NCI-H748 (cell line): ENCODE measurements at regions not wholly inside any gene's neighbourhood (a gene's known extent, or its start where the extent isn't known, plus 50 kb on each side); places are given as distances from the start of the nearest gene placed in this dataset.
A peak's percentile ranks its signal among the peaks of the same experiment; 100 is the strongest.
"Not testable (repeated sequence)": the region's sequence is repeated elsewhere in the genome, so short reads cannot be mapped to it uniquely, and the experiment has no call there.

Experiments
- DNase-seq: peaks from one replicate; lab custom pipeline; 2025; ENCODE audit not compliant: unreplicated experiment; lab: John Stamatoyannopoulos, UW

DNA sequence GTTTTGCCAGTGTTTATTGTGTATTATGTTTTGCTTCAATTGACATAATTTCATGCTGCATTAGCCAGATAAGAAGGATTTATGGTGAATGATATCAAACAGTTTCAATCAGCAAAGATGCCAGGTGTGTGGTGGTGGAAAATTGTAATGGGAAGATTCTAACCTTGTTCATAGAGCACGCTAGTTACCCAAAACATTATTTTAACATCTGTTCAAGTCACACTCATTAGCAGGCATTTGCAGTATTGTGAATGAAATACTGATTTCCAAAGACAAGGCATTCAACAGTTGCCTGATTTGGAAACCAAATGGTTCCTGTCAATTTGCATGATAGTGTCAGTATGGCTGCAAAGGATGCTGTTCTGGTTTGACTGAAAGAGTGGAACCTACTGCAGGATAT lies 129.7 kb downstream of the EPC1 start:
- DNase-seq = no peak

DNA sequence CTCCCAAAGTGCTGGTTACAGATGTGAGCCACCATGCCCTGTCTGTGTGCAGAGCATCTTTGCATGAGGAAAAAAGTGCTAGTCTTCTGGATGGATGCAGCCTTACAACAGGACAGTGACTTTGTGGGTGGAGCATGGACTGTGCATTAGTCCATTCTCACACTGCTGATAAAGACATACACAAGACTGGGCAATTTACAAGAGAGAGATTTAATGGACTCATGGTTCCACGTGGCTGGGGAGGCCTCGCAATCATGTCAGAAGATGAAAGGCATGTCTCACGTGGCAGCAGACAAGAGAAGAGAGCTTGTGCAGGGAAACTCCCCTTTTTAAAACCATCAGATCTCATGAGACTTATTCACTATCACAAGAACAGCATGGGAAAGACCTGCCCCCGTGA lies 133.1 kb downstream of the EPC1 start:
- not testable (repeated sequence) for DNase-seq

DNA sequence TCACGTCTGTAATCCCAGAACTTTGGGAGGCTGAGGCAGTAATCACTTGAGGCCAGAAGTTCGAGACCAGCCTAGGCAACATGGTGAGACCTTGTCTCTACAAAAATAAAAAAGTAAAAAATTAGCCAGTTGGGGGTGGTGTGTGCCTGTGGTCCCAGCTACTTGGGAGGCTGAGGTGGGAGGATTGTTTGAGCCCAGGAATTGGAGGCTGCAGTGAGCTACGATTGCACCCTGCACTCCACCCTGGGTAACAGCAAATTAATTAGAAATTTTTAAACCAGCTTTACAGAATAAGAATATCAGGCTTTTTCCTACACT lies 136.0 kb downstream of the EPC1 start:
- no peak for DNase-seq

DNA sequence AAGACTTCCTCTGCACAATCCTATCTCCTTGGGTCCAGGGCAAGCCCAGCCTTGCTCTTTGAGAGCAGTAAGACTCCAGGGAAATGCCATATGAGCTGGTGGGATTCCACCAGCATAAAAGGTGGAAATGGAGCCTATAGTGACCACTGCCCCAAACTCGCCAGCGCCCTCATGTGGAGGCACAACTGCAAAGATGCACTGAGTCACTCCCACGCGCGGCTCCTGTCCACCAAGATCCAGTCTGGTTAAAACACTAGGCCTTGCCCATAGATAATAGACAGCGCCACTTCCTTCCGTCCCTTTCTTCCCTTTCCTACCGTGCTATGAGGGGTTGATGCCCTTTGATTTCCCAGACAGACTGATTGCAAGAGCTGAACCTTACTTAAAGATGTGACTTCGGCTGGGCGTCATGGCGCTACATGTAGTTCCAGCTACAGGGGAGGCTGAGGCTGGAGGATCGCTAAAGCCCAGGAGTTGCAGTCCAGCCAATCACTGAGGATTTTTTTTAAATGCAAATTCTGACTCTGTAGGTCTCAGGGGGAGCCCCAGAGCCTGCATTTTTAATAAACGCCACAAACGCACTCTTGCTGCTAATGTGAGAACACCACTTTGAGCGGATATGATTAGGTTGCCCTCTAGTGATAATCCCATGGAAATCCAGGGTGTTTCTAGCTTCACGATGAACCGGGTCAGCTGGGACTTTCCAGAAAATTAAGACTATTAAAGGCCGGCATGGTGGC lies 136.5 kb downstream of the EPC1 start:
- peak; percentile 48 for DNase-seq

DNA sequence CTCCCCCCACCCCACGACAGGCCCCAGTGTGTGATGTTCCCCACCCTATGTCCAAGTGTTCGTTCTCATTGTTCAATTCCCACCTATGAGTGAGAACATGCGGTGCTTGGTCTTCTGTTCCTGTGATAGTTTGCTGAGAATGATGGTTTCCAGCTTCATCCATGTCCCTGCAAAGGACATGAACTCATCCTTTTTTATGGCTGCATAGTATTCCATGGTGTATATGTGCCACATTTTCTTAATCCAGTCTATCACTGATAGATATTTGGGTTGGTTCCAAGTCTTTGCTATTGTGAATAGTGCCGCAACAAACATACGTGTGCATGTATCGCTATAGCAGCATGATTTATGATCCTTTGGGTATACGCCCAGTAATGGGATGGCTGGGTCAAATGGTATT lies 139.0 kb downstream of the EPC1 start:
- DNase-seq = not testable (repeated sequence)

DNA sequence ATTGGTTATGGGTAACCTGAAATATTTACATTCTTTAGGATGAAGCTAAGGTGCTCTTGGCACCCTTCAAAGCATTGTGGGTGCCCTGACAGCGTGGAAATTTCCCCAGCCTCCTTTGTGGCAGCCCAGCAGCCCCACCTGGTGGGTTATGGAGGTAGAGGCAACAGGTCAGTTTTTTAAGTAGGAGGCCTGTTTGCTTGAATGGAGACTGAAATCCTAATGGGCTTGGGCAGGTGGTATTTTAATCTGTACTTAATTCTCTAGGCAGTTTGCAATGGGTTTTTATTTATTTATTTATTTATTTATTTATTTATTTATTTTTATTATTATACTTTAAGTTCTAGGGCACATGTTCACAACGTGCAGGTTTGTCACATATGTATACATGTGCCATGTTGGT lies 139.4 kb downstream of the EPC1 start:
- DNase-seq = peak; percentile 38

DNA sequence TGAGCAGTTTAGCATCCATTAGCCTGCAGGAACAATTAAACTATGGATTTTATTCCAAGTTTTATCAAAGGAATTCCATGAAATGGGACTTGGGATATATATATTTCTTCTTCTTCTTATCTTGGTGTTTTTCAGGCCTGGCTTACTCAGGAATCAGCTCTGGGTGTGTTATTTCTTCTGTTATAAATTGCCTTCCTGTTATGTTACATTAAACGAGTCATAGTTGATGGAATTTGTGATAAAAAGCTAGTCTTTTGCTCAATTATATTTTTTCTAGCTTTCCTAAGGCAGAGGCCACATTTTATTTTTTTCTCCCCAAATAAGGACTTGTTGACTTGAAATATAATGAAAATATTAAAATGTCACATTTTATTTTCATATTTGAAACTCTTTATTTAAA lies 141.3 kb downstream of the EPC1 start:
- no peak for DNase-seq

DNA sequence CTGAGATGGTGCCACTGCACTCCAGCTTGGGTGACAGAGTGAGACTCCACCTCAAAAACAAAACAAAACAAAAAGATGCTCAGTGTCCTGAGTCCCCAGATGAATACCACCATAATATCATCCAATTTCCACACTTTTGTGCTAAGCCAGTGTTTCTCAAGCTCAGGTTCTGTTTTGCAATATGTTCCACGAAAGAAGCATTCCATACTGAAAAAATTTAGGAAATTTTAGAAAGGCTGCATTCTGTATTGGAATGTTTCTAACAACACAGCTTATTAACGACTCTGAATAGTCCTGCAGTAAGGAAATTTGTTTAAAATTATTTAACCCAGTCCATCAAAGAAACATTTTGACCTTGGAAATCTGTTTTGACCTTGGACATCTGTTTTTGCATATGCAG lies 142.4 kb downstream of the EPC1 start:
- DNase-seq = no peak

DNA sequence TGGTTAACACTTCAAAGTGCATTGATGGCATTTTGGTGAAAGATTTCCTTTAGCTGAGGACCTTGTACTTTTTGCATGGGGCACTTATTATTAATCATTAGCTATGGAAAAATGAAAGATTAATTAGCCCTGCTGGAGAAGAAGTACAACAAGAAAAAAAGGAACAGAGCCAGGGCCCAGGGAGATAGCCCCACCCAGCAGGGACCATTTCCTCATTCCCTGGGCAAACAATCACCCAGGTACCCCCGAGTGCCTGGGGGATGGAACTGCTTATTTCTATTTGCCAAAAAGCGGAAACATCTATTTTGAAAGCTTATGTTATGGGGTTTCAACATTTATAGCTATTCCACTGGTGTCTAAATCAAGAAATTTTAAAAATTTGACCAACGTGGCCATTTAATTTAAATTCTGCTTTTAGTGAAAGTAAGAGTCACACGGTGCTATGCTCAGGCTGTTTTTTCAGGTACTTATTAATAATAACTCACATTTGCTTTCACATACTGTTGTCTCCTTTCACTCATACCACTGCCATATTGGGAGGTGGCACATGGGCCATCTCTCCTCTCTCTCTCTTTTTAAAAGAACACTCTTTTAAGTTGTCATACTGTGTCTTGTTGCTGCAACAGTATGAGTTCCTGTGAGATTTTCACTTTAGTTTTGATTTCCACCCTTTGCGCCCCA lies 143.6 kb upstream of the KIF5B start:
- no peak for DNase-seq

DNA sequence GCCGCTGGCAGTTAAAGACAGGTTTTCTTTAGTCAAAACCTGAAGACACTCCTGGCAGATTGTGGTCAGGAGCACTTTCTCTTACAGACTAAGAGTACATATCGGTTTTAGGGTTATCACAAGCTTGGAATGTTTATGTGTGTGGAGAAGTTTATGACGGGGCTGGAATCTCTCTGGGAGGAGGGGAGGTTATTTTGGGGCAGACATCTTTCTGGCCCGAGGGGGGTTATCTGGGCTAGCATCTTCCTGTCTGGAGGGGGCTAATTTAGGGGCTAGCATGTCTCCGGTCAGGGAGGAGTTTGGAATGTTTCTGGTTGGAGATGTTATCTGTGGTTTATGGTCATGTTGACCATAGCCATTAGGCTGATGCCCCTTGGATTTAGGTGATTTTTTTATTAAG lies 141.2 kb upstream of the KIF5B start:
- no peak for DNase-seq

DNA sequence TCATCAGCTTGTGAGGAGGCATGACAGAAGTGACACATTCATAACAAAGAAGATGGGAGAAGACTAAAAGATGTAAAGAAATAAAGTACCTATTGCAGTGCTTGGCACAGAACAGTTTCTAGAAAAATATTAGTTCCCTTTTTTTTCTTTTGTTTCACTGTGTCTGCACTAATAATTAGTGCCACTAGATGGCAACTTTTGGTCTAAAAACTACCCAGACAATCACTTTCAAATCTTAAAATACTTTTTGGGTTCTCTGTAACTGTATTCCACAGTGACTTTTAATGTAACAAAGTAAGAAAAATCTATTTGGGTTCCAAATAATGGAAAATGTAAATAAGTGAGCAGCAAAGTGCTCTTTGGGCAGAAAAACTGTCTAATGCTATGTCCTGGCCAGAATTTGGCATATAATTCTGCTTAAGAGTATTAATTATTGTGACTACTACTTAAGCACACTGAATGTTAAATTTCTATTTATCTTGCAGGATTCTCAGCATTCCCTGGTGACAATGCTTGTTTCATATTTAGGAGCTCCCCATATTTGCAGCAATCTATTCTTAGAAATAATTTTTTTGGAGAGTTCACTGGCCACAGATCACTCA lies 134.8 kb upstream of the KIF5B start:
- peak; percentile 13 for DNase-seq

DNA sequence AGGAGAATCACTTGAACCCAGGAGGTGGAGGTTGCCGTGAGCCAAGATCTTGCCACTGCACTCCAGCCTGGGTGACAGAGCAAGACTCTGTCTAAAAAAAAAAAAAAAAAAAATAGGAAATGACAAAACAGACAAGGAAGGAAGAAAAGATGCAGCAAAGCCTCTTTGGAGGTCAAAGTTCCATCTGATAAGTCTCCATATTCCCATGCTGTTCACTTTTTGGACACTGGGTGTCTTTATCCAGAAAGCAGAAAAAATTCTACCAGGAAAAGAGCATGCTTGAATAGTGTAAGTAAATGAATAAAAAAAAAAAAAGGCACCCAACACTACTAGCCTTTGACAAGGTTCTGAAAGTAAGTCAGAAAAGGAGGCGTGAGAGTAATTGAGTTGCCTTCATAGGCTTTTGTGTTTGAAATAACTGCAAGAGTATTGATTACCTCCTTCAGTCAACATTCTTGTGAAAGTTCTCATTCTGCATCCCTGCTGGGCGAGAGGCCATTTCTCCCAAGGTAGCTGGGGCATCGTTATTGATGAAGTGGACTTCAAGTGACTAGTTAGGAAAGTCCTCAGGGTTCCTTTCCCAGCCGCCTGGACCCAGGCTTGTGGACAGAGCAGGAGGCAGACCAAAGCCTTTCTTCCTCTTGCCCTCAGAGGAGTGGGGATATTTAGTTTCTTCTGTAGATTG lies 133.3 kb upstream of the KIF5B start:
- DNase-seq = peak; percentile 1

DNA sequence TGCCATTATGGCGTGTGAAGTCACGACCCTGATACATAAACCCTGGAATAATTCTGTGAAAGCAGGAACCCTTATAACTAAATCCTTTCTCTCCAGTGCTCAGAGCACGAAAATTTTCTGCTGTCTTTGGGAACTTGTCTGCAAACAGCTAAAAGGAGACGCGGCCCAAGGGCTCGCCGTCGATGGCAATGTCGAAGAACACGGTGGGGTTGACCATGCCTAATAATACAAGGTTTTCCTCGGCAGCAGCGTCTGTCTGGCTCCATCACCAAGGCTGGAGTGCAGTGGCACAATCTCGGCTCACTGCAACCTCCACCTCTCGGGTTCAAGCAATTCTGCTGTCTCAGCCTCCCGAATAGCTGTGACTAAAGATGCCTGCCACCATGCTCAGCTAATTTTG lies 132.4 kb upstream of the KIF5B start:
- not testable (repeated sequence) for DNase-seq

DNA sequence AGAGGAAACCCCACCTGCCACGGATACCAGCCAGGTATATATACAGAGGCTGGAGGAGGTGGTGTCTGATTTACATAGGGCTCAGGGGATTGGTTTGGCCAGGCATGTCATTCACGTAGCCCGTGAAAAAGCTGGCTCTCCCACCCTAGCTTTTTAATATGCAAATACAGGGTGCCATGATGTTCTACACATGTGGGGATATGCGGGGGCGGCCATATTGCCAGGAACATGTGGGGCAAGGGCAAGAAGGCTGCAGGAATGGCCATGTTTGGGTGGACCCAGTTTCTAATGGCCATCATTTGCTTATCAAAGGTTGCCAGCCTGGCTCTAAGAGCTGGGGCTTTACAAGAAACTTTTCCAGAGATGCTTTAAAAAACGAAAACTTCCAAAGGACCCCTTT lies 131.5 kb upstream of the KIF5B start:
- no peak for DNase-seq

DNA sequence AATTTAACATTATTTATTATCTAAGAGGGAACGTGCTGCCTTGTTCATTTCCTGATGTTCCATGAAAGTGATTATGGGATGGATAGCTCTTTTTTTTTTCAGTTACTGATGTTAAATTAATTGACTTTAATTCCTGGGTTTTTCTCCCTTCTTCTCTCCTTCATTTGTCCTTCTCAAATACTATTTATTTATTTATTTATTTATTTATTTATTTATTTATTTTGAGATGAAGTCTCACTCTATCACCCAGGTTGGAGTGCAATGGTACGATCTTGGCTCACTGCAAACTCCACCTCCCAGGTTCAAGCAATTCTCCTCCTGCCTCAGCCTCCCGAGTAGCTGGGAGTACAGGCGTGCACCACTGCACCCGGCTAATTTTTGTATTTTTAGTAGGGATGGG lies 127.4 kb upstream of the KIF5B start:
- DNase-seq = not testable (repeated sequence)

DNA sequence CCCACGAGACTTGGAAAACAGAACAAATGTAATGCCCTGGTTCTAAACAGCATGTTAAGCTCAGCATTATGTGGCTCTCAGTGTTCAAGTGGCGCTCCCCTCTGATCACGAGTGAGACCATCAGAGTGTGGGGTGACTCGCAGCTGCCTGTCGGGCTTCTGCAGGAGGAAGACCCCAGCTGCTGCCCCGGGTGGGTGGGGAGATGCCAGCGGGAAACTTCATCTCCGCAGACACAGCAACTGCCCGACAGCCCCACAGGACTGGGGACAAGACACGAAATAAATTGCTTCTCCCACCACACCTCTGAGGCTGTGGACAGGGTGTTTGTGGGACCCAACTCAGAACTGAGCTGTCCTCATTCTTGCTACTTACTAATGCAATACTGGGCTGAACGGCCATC lies 126.3 kb upstream of the KIF5B start:
- DNase-seq = no peak

DNA sequence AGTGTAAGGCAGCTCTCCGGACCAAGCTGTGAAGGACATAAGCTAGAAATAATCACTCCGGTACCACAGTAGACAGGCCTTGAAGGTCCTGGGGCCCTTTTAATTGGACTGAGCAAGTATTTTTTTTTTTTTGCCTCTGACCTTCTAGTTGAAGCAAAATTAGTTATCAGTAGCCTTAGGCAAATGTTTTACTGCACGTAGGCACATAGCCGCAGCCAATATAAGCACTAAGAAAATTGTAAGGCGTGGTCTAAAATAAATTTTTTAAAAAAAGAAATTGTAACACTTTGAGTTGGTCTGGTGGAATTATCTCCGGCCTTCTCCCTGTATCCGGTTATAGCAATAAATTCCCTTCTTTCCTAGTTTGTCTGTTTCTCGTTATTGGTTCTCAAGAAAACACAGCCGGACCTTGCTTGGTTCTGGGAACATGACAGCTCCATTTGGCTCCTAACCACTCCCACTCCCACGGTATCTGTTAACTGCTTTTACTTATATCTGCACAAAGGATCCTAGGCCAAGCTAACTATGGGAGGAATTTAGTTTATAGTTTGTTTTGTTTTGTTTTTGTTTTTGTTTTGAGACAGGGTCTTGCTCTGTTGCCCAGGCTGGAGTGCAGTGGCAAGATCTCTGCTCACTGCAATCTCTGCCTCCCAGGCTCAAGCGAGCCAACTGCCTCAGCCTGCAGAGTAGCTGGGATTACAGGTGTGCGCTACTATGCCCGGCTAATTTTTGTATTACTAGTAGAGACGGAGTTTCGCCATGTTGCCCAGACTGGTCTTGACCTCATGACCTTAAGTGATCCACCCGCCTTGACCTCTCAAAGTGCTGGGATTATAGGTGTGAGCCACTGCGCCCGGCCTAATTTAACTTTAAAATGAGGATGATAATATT lies 124.4 kb upstream of the KIF5B start:
- DNase-seq = no peak

DNA sequence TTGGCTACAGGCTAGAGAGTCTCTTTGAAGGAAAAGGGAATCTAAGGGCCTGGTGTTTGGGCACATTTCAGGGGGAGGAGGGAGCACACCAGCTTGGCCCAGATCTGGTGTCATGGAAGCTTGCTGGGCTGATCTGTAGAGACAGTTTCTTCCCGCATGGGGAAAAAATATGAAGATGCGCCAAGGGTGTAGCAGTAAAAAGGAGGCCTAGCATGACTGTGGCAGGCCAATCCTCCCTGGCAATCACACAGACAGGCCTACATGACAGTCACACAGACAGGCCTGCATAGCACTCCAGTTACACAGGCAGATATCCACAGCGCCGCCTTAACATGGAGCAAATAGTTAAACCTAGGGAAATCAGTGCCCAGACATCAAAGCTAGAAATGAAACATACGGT lies 123.6 kb upstream of the KIF5B start:
- DNase-seq = no peak

DNA sequence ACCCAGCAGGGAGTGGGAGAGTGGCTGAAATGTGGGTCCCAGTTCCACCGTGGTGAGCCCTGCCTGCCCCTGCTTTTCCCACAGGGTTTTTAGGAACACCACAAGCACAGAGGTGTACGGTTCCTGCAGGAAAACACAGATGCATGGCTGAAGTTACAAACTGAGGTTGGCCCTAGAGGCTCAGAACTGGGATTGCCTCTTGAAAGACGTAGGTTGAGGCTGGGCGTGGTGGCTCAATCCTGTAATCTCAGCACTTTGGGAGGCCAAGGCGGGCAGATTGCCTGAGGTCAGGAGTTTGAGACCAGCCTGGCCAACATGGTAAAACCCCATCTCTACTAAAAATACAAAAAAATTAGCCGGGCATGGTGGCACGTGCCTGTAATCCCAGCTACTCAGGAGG lies 121.4 kb upstream of the KIF5B start:
- DNase-seq = not testable (repeated sequence)

DNA sequence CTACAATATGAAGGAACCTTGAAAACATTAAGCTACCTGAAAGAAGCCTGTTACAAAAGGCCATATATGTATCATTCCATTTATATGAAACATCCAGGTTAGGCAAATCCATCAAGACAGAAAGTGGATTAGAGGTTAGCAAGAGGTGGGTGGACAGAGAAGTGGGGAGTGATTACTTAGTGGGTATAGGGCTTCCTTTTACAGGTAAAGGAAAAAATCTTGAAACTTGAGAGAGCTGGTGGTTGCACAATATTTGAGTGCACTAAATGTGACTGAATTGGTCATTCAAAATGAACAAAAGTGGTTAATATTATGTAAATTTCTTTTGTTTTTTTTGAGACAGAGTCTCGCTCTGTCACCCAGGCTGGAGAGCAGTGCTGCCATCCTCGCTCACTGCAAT lies 119.4 kb upstream of the KIF5B start:
- no peak for DNase-seq

DNA sequence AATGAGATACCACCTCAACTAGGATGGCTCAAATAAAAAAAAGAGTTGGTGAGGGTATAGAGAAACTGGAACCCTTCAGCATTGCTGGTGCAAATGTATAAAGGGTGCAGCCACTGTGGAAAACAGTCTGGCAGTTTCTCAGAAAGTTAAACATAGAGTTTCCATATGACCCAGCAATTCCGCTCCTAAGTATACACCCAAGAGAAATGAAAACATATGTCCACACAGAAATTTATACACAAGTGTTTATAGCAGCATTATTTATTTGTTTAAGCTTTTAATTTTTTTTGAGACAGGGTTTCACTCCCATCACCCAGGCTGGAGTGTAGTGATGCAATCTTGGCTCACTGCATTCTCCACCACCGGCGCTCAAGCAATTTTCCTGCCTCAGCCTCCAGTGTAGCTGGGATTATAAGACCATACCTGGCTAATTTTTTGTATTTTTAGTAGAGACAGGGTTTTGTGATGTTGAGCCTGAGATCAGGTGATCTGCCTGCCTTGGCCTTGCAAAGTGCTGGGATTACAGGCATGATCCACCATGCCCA lies 118.2 kb upstream of the KIF5B start:
- DNase-seq = no peak
